GM21526 (cell line): ENCODE measurements at regions not wholly inside any gene's neighbourhood (a gene's known extent, or its start where the extent isn't known, plus 50 kb on each side); places are given as distances from the start of the nearest gene placed in this dataset.
"Not testable (repeated sequence)": the region's sequence is repeated elsewhere in the genome, so short reads cannot be mapped to it uniquely, and the experiment has no call there.

Experiments
- ATAC-seq: cut with Tn5 transposase; IDR thresholded peaks from one replicate; pipeline ENCODE4 v1.9.1; 2021; ENCODE audit warnings: moderate library complexity; ENCODE audit not compliant: unreplicated experiment, low FRiP score

GRCh38 chr1:230558324-230558723 lies 84.0 kb upstream of the COG2 start:
- ATAC-seq = no peak

GRCh38 chr1:230556453-230556852 lies 85.8 kb upstream of the COG2 start:
- ATAC-seq = no peak

- no peak for ATAC-seq
Observed at GRCh38 chr1:230555814-230556213, 86.5 kb upstream of the COG2 start.

- no peak for ATAC-seq
Observed at GRCh38 chr1:230552880-230553279, 89.4 kb upstream of the COG2 start.

GRCh38 chr1:230550945-230551344 lies 91.3 kb upstream of the COG2 start:
- not testable (repeated sequence) for ATAC-seq

GRCh38 chr1:230550428-230550827 lies 91.9 kb upstream of the COG2 start:
- no peak for ATAC-seq

GRCh38 chr1:230549625-230550024 lies 92.7 kb upstream of the COG2 start:
- ATAC-seq = no peak

- ATAC-seq = no peak
Observed at GRCh38 chr1:230548997-230549396, 93.3 kb upstream of the COG2 start.

GRCh38 chr1:230548357-230548756 lies 93.9 kb upstream of the COG2 start:
- no peak for ATAC-seq

- no peak for ATAC-seq
Observed at GRCh38 chr1:230545181-230545580, 97.1 kb upstream of the COG2 start.

- ATAC-seq = no peak
Observed at GRCh38 chr1:230544758-230545157, 97.5 kb upstream of the COG2 start.

- ATAC-seq = no peak
Observed at GRCh38 chr1:230543085-230543484, 99.2 kb upstream of the COG2 start.

GRCh38 chr1:230542681-230543080 lies 99.6 kb upstream of the COG2 start:
- ATAC-seq = no peak

GRCh38 chr1:230542054-230542453 lies 100.2 kb upstream of the COG2 start:
- ATAC-seq = no peak

- ATAC-seq = no peak
Observed at GRCh38 chr1:230541306-230541705, 101.0 kb upstream of the COG2 start.

- no peak for ATAC-seq
Observed at GRCh38 chr1:230540421-230541155, 101.7 kb upstream of the COG2 start.

GRCh38 chr1:230537456-230537855 lies 104.8 kb upstream of the COG2 start:
- no peak for ATAC-seq

- ATAC-seq = no peak
Observed at GRCh38 chr1:230536641-230537155, 105.6 kb upstream of the COG2 start.

- ATAC-seq = no peak
Observed at GRCh38 chr1:230534224-230534623, 108.1 kb upstream of the COG2 start.

GRCh38 chr1:230531103-230531502 lies 105.0 kb upstream of the PGBD5 start:
- ATAC-seq = no peak

GRCh38 chr1:230519246-230519645 lies 93.1 kb upstream of the PGBD5 start:
- ATAC-seq = no peak

GRCh38 chr1:230518511-230518910 lies 92.4 kb upstream of the PGBD5 start:
- ATAC-seq = no peak

GRCh38 chr1:230517786-230518185 lies 91.7 kb upstream of the PGBD5 start:
- ATAC-seq = no peak
